ENCODE measurements at regions not wholly inside any gene's neighbourhood (a gene's known extent, or its start where the extent isn't known, plus 50 kb on each side); places are given as distances from the start of the nearest gene placed in this dataset.
A peak's percentile ranks its signal among the peaks of the same experiment; 100 is the strongest.

- no peak for DNase-seq
These were observed 155.6 kb upstream of the HAAO start for GRCh38 chr2:42947809-42948600.

- peak; percentile 44 for DNase-seq
These were observed 152.5 kb upstream of the HAAO start for GRCh38 chr2:42944779-42945415.

GRCh38 chr2:42942990-42943493 lies 150.7 kb upstream of the HAAO start:
- DNase-seq, result no peak

GRCh38 chr2:42942214-42942989 lies 150.0 kb upstream of the HAAO start:
- DNase-seq, result no peak

- no peak for DNase-seq
These were observed 149.3 kb upstream of the HAAO start for GRCh38 chr2:42941633-42942176.

GRCh38 chr2:42939411-42940206 lies 147.2 kb upstream of the HAAO start:
- DNase-seq, result no peak

GRCh38 chr2:42938671-42939370 lies 146.4 kb upstream of the HAAO start:
- no peak for DNase-seq

- DNase-seq, result no peak
These were observed 144.9 kb upstream of the HAAO start for GRCh38 chr2:42937171-42937875.

- no peak for DNase-seq
These were observed 143.6 kb upstream of the HAAO start for GRCh38 chr2:42935692-42936671.

- DNase-seq, result no peak
These were observed 142.3 kb upstream of the HAAO start for GRCh38 chr2:42934580-42935186.

- DNase-seq, result no peak
These were observed 141.5 kb upstream of the HAAO start for GRCh38 chr2:42933824-42934254.

- DNase-seq, result no peak
These were observed 140.1 kb upstream of the HAAO start for GRCh38 chr2:42932271-42933151.

- DNase-seq, result peak; percentile 61
These were observed 139.4 kb upstream of the HAAO start for GRCh38 chr2:42931818-42932195.

- no peak for DNase-seq
These were observed 138.9 kb upstream of the HAAO start for GRCh38 chr2:42931146-42931817.

GRCh38 chr2:42930025-42930581 lies 137.7 kb upstream of the HAAO start:
- peak; percentile 66 for DNase-seq

GRCh38 chr2:42929546-42930024 lies 137.2 kb upstream of the HAAO start:
- no peak for DNase-seq
